KMS-11 (cell line): ENCODE measurements at regions not wholly inside any gene's neighbourhood (a gene's known extent, or its start where the extent isn't known, plus 50 kb on each side); places are given as distances from the start of the nearest gene placed in this dataset.
"Not testable (repeated sequence)": the region's sequence is repeated elsewhere in the genome, so short reads cannot be mapped to it uniquely, and the experiment has no call there.

Experiments used
- H2AFZ ChIP-seq: fragments of 200-600 bp; sonication (generic); 2 replicates; pipeline ENCODE4 v1.6.1; 2016; ENCODE audit warnings: antibody characterized with exemption, mixed run types, low read depth
- H3K27ac ChIP-seq: fragments of 200-600 bp; sonication (generic); 2 replicates; pipeline ENCODE4 v1.6.1; 2016; ENCODE audit warnings: mild to moderate bottlenecking, mixed run types
- H3K27me3 ChIP-seq: fragments of 200-600 bp; sonication (generic); 2 replicates; pipeline ENCODE4 v1.6.1; 2017; ENCODE audit warnings: mild to moderate bottlenecking, low read depth, mixed run types, moderate library complexity; ENCODE audit not compliant: insufficient read depth
- H3K36me3 ChIP-seq: fragments of 200-600 bp; sonication (generic); 2 replicates; pipeline ENCODE4 v1.6.1; 2017; ENCODE audit warnings: mild to moderate bottlenecking, mixed run types; ENCODE audit not compliant: insufficient read depth
- H3K4me1 ChIP-seq: fragments of 200-600 bp; sonication (generic); 2 replicates; pipeline ENCODE4 v1.6.1; 2016; ENCODE audit warnings: mild to moderate bottlenecking, low read depth, mixed run types; ENCODE audit not compliant: poor library complexity, severe bottlenecking
- H3K4me2 ChIP-seq: fragments of 200-600 bp; sonication (generic); 2 replicates; pipeline ENCODE4 v1.7.0; 2016; ENCODE audit warnings: mild to moderate bottlenecking, mixed run types
- H3K4me3 ChIP-seq: fragments of 200-600 bp; sonication (generic); IDR thresholded peaks from 2 replicates; pipeline ENCODE4 v1.6.1; 2017; ENCODE audit warnings: low read depth, low read length, mixed read lengths; ENCODE audit not compliant: insufficient read depth
- H3K79me2 ChIP-seq: fragments of 200-600 bp; sonication (generic); 2 replicates; pipeline ENCODE4 v1.6.1; 2016; ENCODE audit warnings: low read depth, mixed run types; ENCODE audit not compliant: insufficient read depth
- H3K9ac ChIP-seq: fragments of 200-600 bp; sonication (generic); 2 replicates; pipeline ENCODE4 v1.6.1; 2016; ENCODE audit warnings: mild to moderate bottlenecking, mixed run types
- H4K20me1 ChIP-seq: fragments of 200-600 bp; sonication (generic); 2 replicates; pipeline ENCODE4 v1.6.1; 2016; ENCODE audit warnings: mild to moderate bottlenecking, mixed run types; ENCODE audit not compliant: insufficient read depth
- CTCF ChIP-seq: fragments of 200-600 bp; sonication (generic); conservative IDR thresholded peaks from 2 replicates; pipeline ENCODE4 v1.6.1; 2017; ENCODE audit warnings: low read depth, mild to moderate bottlenecking, antibody characterized with exemption, low read length, moderate library complexity, mixed read lengths

GRCh38 chr13:44053208-44053607 lies 173.5 kb downstream of the LACC1 start:
- H4K20me1 ChIP-seq = no peaks in the 10 kb centered on the region
- no peaks in the 10 kb centered on the region for H3K79me2 ChIP-seq
- H3K4me1 ChIP-seq = no peaks in the 10 kb centered on the region
- no peaks in the 10 kb centered on the region for H3K27me3 ChIP-seq
- no peak overlapping the region for H3K9ac ChIP-seq
- H3K27ac ChIP-seq = no peak overlapping the region
- no peaks in the 10 kb centered on the region for H3K36me3 ChIP-seq
- no peak for TF ChIP-seq CTCF
- no peak overlapping the region for H3K4me2 ChIP-seq
- no peak overlapping the region for H2AFZ ChIP-seq
- no peak overlapping the region for H3K4me3 ChIP-seq

GRCh38 chr13:44054525-44054924 lies 174.8 kb downstream of the LACC1 start:
- H2AFZ ChIP-seq = no peak overlapping the region
- no peaks in the 10 kb centered on the region for H3K27me3 ChIP-seq
- no peaks in the 10 kb centered on the region for H3K4me1 ChIP-seq
- no peaks in the 10 kb centered on the region for H4K20me1 ChIP-seq
- H3K36me3 ChIP-seq = no peaks in the 10 kb centered on the region
- H3K27ac ChIP-seq = no peak overlapping the region
- H3K9ac ChIP-seq = no peak overlapping the region
- TF ChIP-seq CTCF = no peak
- no peaks in the 10 kb centered on the region for H3K79me2 ChIP-seq
- no peak overlapping the region for H3K4me3 ChIP-seq
- no peak overlapping the region for H3K4me2 ChIP-seq

GRCh38 chr13:44055681-44056080 lies 176.0 kb downstream of the LACC1 start:
- not testable (repeated sequence) for H3K4me1 ChIP-seq, H2AFZ ChIP-seq, H3K4me2 ChIP-seq, H3K36me3 ChIP-seq, H3K27ac ChIP-seq, H3K4me3 ChIP-seq, H4K20me1 ChIP-seq, H3K27me3 ChIP-seq, H3K79me2 ChIP-seq, H3K9ac ChIP-seq

- H3K4me3 ChIP-seq = no peak overlapping the region
- no peak overlapping the region for H3K27ac ChIP-seq
- H3K27me3 ChIP-seq = no peaks in the 10 kb centered on the region
- no peaks in the 10 kb centered on the region for H3K36me3 ChIP-seq
- H3K9ac ChIP-seq = no peak overlapping the region
- no peak for TF ChIP-seq CTCF
- H4K20me1 ChIP-seq = no peaks in the 10 kb centered on the region
- H3K4me1 ChIP-seq = no peaks in the 10 kb centered on the region
- no peak overlapping the region for H2AFZ ChIP-seq
- H3K79me2 ChIP-seq = no peaks in the 10 kb centered on the region
- H3K4me2 ChIP-seq = no peak overlapping the region
These were observed 178.4 kb downstream of the LACC1 start for GRCh38 chr13:44058067-44058466.

- Histone ChIP-seq H3K9ac (no peak overlapping the region), H3K36me3 (no peaks in the 10 kb centered on the region)
These were observed 179.0 kb downstream of the LACC1 start for GRCh38 chr13:44058624-44059215.

More at GRCh38 chr13:44058624-44059215, 179.0 kb downstream of the LACC1 start:
- H2AFZ ChIP-seq = no peak overlapping the region
- H3K4me3 ChIP-seq = no peak overlapping the region
- no peaks in the 10 kb centered on the region for H3K4me1 ChIP-seq
- H3K27ac ChIP-seq = no peak overlapping the region
- no peaks in the 10 kb centered on the region for H3K79me2 ChIP-seq
- H3K4me2 ChIP-seq = no peak overlapping the region
- no peaks in the 10 kb centered on the region for H4K20me1 ChIP-seq
- TF ChIP-seq CTCF = no peak
- H3K27me3 ChIP-seq = no peaks in the 10 kb centered on the region
